ENCODE measurements at regions not wholly inside any gene's neighbourhood (a gene's known extent, or its start where the extent isn't known, plus 50 kb on each side); places are given as distances from the start of the nearest gene placed in this dataset.

DNA sequence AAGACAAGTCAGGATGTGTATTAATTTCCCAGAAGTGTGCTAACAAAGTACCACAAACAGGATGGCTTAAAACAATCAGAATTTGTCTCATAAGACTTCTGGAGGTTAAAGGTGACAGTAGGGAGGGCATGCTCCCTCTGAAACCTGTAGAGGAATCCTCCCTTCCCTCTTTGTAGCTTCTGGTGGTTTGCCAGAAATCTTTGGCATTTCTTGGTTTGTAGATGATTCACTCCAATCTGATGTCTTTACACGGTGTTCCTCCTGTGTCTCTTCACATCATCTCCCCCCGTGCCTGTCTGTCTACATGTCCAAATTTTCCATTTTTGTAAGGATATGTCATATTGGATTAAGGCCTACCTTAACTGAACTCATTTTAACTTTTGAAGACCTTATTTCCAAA is 471.5 kb downstream of the ZNF608 start:
- Histone ChIP-seq H4K91ac (ENCODE audit: insufficient read length, low read depth, low read length) (no peak overlapping the region), H2BK5ac (ENCODE audit: insufficient read length, low read length) (no peak overlapping the region), H3K27me3 (ENCODE audit: insufficient read depth, low read length) (no peaks in the 10 kb centered on the region), H3K9ac (ENCODE audit: extremely low read depth, insufficient read length, low read length) (no peak overlapping the region), H3K14ac (ENCODE audit: insufficient read depth, low read length) (no peak overlapping the region), H3K18ac (ENCODE audit: insufficient read length, low read depth, low read length) (no peak overlapping the region), H4K20me1 (ENCODE audit: control insufficient read depth, insufficient read depth, insufficient read length) (no peaks in the 10 kb centered on the region), H2BK20ac (ENCODE audit: low read depth, low read length, poor library complexity, severe bottlenecking) (no peak overlapping the region), H3K23ac (ENCODE audit: insufficient read length, low read depth, low read length) (no peak overlapping the region), H3T11ph (ENCODE audit: low read length) (no peak overlapping the region), H3K4ac (ENCODE audit: low read depth, low read length) (no peak overlapping the region), H3K56ac (ENCODE audit: insufficient read length, low read depth, low read length) (no peak overlapping the region), H3K79me2 (ENCODE audit: insufficient read depth, low read length) (no peaks in the 10 kb centered on the region), H3K27ac (ENCODE audit: insufficient read length, low read depth, low read length) (no peak overlapping the region), H2BK120ac (ENCODE audit: low read depth, low read length, poor library complexity, severe bottlenecking) (no peak overlapping the region), H3K4me2 (ENCODE audit: insufficient read depth, insufficient read length, low read length) (no peak overlapping the region), H3K79me1 (ENCODE audit: insufficient read depth, low read depth, low read length, poor library complexity, severe bottlenecking) (no peaks in the 10 kb centered on the region), H3K9me3 (ENCODE audit: control insufficient read depth, low read depth, low read length) (no peaks in the 10 kb centered on the region), H2BK12ac (ENCODE audit: insufficient read length, low read depth, low read length) (no peak overlapping the region), H4K5ac (ENCODE audit: insufficient read length, low read depth, low read length) (no peak overlapping the region), H3K23me2 (ENCODE audit: insufficient read length, low read depth, low read length, poor library complexity, severe bottlenecking) (no peaks in the 10 kb centered on the region), H2AK5ac (ENCODE audit: insufficient read length, low read length) (no peak overlapping the region), H3K4me1 (ENCODE audit: insufficient read depth, low read length) (no peaks in the 10 kb centered on the region), H2AFZ (ENCODE audit: low read length) (no peak overlapping the region), H4K8ac (replicated peaks; ENCODE audit: insufficient read length, low read depth, low read length) (no peak overlapping the region), H2BK15ac (ENCODE audit: low read depth, low read length) (no peak overlapping the region)
- WGBS (ENCODE audit: extremely low coverage, insufficient read length, low lambda C conversion rate): no CpG with 5 or more reads among the region's 2 CpGs
- TF ChIP-seq, protein P1, sequence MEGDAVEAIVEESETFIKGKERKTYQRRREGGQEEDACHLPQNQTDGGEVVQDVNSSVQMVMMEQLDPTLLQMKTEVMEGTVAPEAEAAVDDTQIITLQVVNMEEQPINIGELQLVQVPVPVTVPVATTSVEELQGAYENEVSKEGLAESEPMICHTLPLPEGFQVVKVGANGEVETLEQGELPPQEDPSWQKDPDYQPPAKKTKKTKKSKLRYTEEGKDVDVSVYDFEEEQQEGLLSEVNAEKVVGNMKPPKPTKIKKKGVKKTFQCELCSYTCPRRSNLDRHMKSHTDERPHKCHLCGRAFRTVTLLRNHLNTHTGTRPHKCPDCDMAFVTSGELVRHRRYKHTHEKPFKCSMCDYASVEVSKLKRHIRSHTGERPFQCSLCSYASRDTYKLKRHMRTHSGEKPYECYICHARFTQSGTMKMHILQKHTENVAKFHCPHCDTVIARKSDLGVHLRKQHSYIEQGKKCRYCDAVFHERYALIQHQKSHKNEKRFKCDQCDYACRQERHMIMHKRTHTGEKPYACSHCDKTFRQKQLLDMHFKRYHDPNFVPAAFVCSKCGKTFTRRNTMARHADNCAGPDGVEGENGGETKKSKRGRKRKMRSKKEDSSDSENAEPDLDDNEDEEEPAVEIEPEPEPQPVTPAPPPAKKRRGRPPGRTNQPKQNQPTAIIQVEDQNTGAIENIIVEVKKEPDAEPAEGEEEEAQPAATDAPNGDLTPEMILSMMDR (conservative IDR thresholded peaks at IDR 0.05): no peak
- H3K27ac Mint-ChIP-seq: no peak overlapping the region
- H3K4me1 Mint-ChIP-seq: peaks cover 4 to 6% of the 10 kb centered on the region in 2 experiments
- H3K4me3 Mint-ChIP-seq: no peak overlapping the region
- DNase-seq: no peak
- no peaks in the 10 kb centered on the region for H3K9me3 Mint-ChIP-seq
- no peaks in the 10 kb centered on the region for H3K27me3 Mint-ChIP-seq (ENCODE audit: low read depth)
- H3K36me3 Mint-ChIP-seq (ENCODE audit: insufficient read depth in 1 of 3, low read depth in 3 of 3): no peaks in the 10 kb centered on the region; a peak in 1 of 7 replicates
